Spleen (tissue), 11 donors: ENCODE measurements at regions not wholly inside any gene's neighbourhood (a gene's known extent, or its start where the extent isn't known, plus 50 kb on each side); places are given as distances from the start of the nearest gene placed in this dataset.

Experiments
- DNase-seq: peaks from one replicate; pipeline ENCODE4 v3.0.0-alpha.2; 2020
- H3K27ac ChIP-seq, 8 donors: fragments of 200-600 bp; sonication (generic) in 7 of 8; 1 replicate in 4 of 8; 2 replicates in 4 of 8; pipeline versions ENCODE4 v1.5.0 to v1.8.0; 2016 to 2021; ENCODE audit warnings: inconsistent platforms in 4 of 8, mild to moderate bottlenecking in 4 of 8, moderate library complexity in 1 of 8
- H3K27me3 ChIP-seq, 7 donors: fragments of 200-600 bp; sonication (generic) in 6 of 7; replicated peaks in 1 of 7; 1 replicate in 4 of 7; 2 replicates in 3 of 7; pipeline versions ENCODE4 v1.5.0 to v1.8.0; 2016 to 2021; ENCODE audit warnings: inconsistent platforms in 3 of 7, mild to moderate bottlenecking in 1 of 7
- H3K36me3 ChIP-seq, 6 donors: fragments of 200-600 bp; sonication (generic) in 5 of 6; 1 replicate in 4 of 6; 2 replicates in 2 of 6; pipeline versions ENCODE4 v1.5.0 to v1.8.0; 2016 to 2021; ENCODE audit warnings: inconsistent platforms in 2 of 6
- H3K4me1 ChIP-seq, 6 donors: fragments of 200-600 bp; sonication (generic) in 5 of 6; 1 replicate in 3 of 6; 2 replicates in 3 of 6; pipeline versions ENCODE4 v1.5.0 to v1.8.0; 2016 to 2021; ENCODE audit warnings: inconsistent platforms in 3 of 6
- H3K4me3 ChIP-seq, 8 donors: fragments of 200-600 bp; sonication (generic) in 7 of 8; 1 replicate in 4 of 8; 2 replicates in 4 of 8; pipeline versions ENCODE4 v1.5.0 to v1.8.0; 2016 to 2021; ENCODE audit warnings: inconsistent platforms in 4 of 8, mild to moderate bottlenecking in 4 of 8, moderate library complexity in 2 of 8
- H3K9me3 ChIP-seq, 8 donors: fragments of 200-600 bp; sonication (generic) in 7 of 8; 1 replicate in 4 of 8; 2 replicates in 4 of 8; pipeline versions ENCODE4 v1.5.0 to v1.8.0; 2016 to 2021; ENCODE audit warnings: inconsistent platforms in 4 of 8
- CTCF ChIP-seq, 11 experiments: fragments of 200-600 bp in 7 of 11; fragments of 450-650 bp in 4 of 11; sonication (generic) in 4 of 11; IDR thresholded peaks in 8 of 11; conservative IDR thresholded peaks in 3 of 11; 1 replicate in 7 of 11; 2 replicates in 4 of 11; pipeline versions ENCODE4 v1.4.0 to v1.8.0; 2016 to 2021; ENCODE audit warnings: antibody characterized with exemption in 11 of 11, inconsistent platforms in 4 of 11, mild to moderate bottlenecking in 1 of 11
- POLR2A ChIP-seq, 3 donors: fragments of 450-650 bp; IDR thresholded peaks; one replicate each; pipeline ENCODE4 v1.5.1; 2017; ENCODE audit warnings: antibody characterized with exemption in 3 of 3, mild to moderate bottlenecking in 1 of 3
- POLR2AphosphoS5 ChIP-seq, 3 donors: sonication (generic); formaldehyde crosslinking; IDR thresholded peaks; one replicate each; pipeline ENCODE4 v1.5.1; 2017; ENCODE audit warnings: antibody characterized with exemption in 3 of 3
- WGBS, 5 donors: extraction: QIAGEN DNeasy Blood & Tissue Kit in 3 of 5; methylation state at CpG; one replicate each; pipeline versions ENCODE4 v1.1.5 to v1.1.7; 2013 to 2018; 5-methylcytosine and 5-hydroxymethylcytosine counted together
- intact Hi-C: fragments of 100-400 bp; cut with DNase I; formaldehyde crosslinking; loops from one replicate; pipeline ENCODE4 v1.15.0; 2023; ENCODE audit warnings: low total_unique reads
- donor health status: healthy with polysubstance abuse.
- donor health status: DM: no; HTN: no; CAD: no; lungs with moderate emphysema.
- donor health status: DM: no; HTN: no; CAD: no.
- donor health status: Bipolar disorder and iron deficiency.
- donor health status: healthy.
- donor health status: DM: no; HTN: no; CAD: no.
- donor health status: DM: yes; HTN: yes; CAD: no.

- H3K27me3 ChIP-seq, result peaks cover 0 to 28% (median 0%) of the 10 kb centered on the region in 7 donors
- no peaks in the 10 kb centered on the region for H3K36me3 ChIP-seq
- no peak overlapping the region for H3K4me3 ChIP-seq
- no peak for TF ChIP-seq CTCF (IDR thresholded peaks at IDR 0.05 in 8 of 11, conservative IDR thresholded peaks at IDR 0.05 in 3 of 11)
- no peak for TF ChIP-seq POLR2A (IDR thresholded peaks at IDR 0.05)
- TF ChIP-seq POLR2AphosphoS5 (IDR thresholded peaks at IDR 0.05), result no peak
- 81 to 85% (median 85%) methylated on average over 17 to 18 of the region's 18 CpGs for WGBS, 5 donors
- H3K4me1 ChIP-seq, result no peaks in the 10 kb centered on the region
- peak; percentile 60 for DNase-seq
- H3K27ac ChIP-seq, result no peak overlapping the region
- H3K9me3 ChIP-seq, result no peaks in the 10 kb centered on the region
- intact Hi-C loops, result no loop called here
Observed at GRCh38 chr11:71305451-71306125, 53.2 kb upstream of the SHANK2 start.

- peak; percentile 12 for DNase-seq
- no peak for TF ChIP-seq CTCF (IDR thresholded peaks at IDR 0.05 in 8 of 11, conservative IDR thresholded peaks at IDR 0.05 in 3 of 11)
- no peak for TF ChIP-seq POLR2A (IDR thresholded peaks at IDR 0.05)
- TF ChIP-seq POLR2AphosphoS5 (IDR thresholded peaks at IDR 0.05), result no peak
Observed at GRCh38 chr11:71305041-71305440, 52.7 kb upstream of the SHANK2 start.

GRCh38 chr11:71304491-71304890, 52.1 kb upstream of the SHANK2 start:
- no peaks in the 10 kb centered on the region for H3K4me1 ChIP-seq
- WGBS, 5 donors, result 84 to 92% (median 88%) methylated on average over 3 of the region's 3 CpGs
- intact Hi-C loops, result no loop called here
- no peaks in the 10 kb centered on the region for H3K9me3 ChIP-seq
- no peak overlapping the region for H3K27ac ChIP-seq
- H3K4me3 ChIP-seq, result no peak overlapping the region
- peak; percentile 24 for DNase-seq
- H3K27me3 ChIP-seq, result peaks cover 0 to 38% (median 0%) of the 10 kb centered on the region in 7 donors
- TF ChIP-seq POLR2AphosphoS5 (IDR thresholded peaks at IDR 0.05) (no peak), POLR2A (IDR thresholded peaks at IDR 0.05) (no peak), CTCF (IDR thresholded peaks at IDR 0.05 in 8 of 11, conservative IDR thresholded peaks at IDR 0.05 in 3 of 11) (no peak)
- no peaks in the 10 kb centered on the region for H3K36me3 ChIP-seq

More at GRCh38 chr11:71305041-71305440, 52.7 kb upstream of the SHANK2 start:
- peaks cover 0 to 33% (median 0%) of the 10 kb centered on the region in 7 donors for H3K27me3 ChIP-seq
- no peak overlapping the region for H3K4me3 ChIP-seq
- no peaks in the 10 kb centered on the region for H3K36me3 ChIP-seq
- intact Hi-C loops, result no loop called here
- H3K9me3 ChIP-seq, result no peaks in the 10 kb centered on the region
- 70 to 92% (median 90%) methylated on average over 7 of the region's 7 CpGs for WGBS, 5 donors
- H3K4me1 ChIP-seq, result no peaks in the 10 kb centered on the region
- no peak overlapping the region for H3K27ac ChIP-seq

GRCh38 chr11:71304045-71304444, 51.7 kb upstream of the SHANK2 start:
- DNase-seq, result no peak
- WGBS, 5 donors, result 79 to 94% (median 91%) methylated on average over 1 of the region's 1 CpG
- no peaks in the 10 kb centered on the region for H3K36me3 ChIP-seq
- no peak overlapping the region for H3K27ac ChIP-seq
- no peaks in the 10 kb centered on the region for H3K4me1 ChIP-seq
- peaks cover 0 to 42% (median 0%) of the 10 kb centered on the region in 7 donors for H3K27me3 ChIP-seq
- H3K4me3 ChIP-seq, result no peak overlapping the region
- TF ChIP-seq POLR2A (IDR thresholded peaks at IDR 0.05) (no peak), POLR2AphosphoS5 (IDR thresholded peaks at IDR 0.05) (no peak), CTCF (IDR thresholded peaks at IDR 0.05 in 8 of 11, conservative IDR thresholded peaks at IDR 0.05 in 3 of 11) (no peak)
- no peaks in the 10 kb centered on the region for H3K9me3 ChIP-seq
- intact Hi-C loops, result no loop called here
